Heart right ventricle (tissue), 16 donors: ENCODE measurements at regions not wholly inside any gene's neighbourhood (a gene's known extent, or its start where the extent isn't known, plus 50 kb on each side); places are given as distances from the start of the nearest gene placed in this dataset.

ENCODE experiments used
- ATAC-seq, 8 donors: fragments of 200-7000 bp; cut with Tn5 transposase; one replicate each; pipeline ENCODE4 v1.9.1; 2020; ENCODE audit warnings: mild to moderate bottlenecking in 8 of 8, moderate library complexity in 8 of 8, moderate number of reproducible peaks in 1 of 8
- DNase-seq, 2 donors: peaks; one replicate each; pipeline ENCODE4 v3.0.0-alpha.2; 2020
- H3K27ac ChIP-seq, 10 donors: fragments of 200-600 bp; sonication (generic) in 2 of 10; one replicate each; pipeline versions ENCODE4 v1.5.0 to v1.8.0; 2020 to 2022; ENCODE audit warnings: mild to moderate bottlenecking in 3 of 10
- H3K27me3 ChIP-seq, 7 donors: fragments of 200-600 bp; one replicate each; pipeline ENCODE4 v1.8.0; 2021 to 2022; ENCODE audit warnings: mild to moderate bottlenecking in 2 of 7
- H3K36me3 ChIP-seq, 9 donors: fragments of 200-600 bp; sonication (generic) in 1 of 9; one replicate each; pipeline versions ENCODE4 v1.5.0 to v1.8.0; 2020 to 2022; ENCODE audit warnings: mild to moderate bottlenecking in 2 of 9
- H3K4me1 ChIP-seq, 9 donors: fragments of 200-600 bp; sonication (generic) in 1 of 9; one replicate each; pipeline versions ENCODE4 v1.5.0 to v1.8.0; 2020 to 2022; ENCODE audit warnings: mild to moderate bottlenecking in 4 of 9
- H3K4me3 ChIP-seq, 10 donors: fragments of 200-600 bp; sonication (generic) in 2 of 10; one replicate each; pipeline versions ENCODE4 v1.5.0 to v1.8.0; 2020 to 2022; ENCODE audit warnings: mild to moderate bottlenecking in 7 of 10, moderate library complexity in 2 of 10
- H3K9me3 ChIP-seq, 11 donors: fragments of 200-600 bp in 10 of 11; sonication (generic) in 2 of 11; one replicate each; pipeline versions ENCODE4 v1.5.0 to v1.8.0; 2013 to 2022; ENCODE audit warnings: mild to moderate bottlenecking in 2 of 11, control low read depth in 1 of 11, moderate library complexity in 1 of 11
- WGBS, 2 donors: extraction: QIAGEN DNeasy Blood & Tissue Kit; methylation state at CpG; one replicate each; pipeline ENCODE4 v1.1.7; 2013; ENCODE audit warnings: inconsistent platforms in 1 of 2; 5-methylcytosine and 5-hydroxymethylcytosine counted together
- intact Hi-C, 10 donors: fragments of 100-400 bp; cut with DNase I; formaldehyde crosslinking; loops; one replicate each; pipeline versions ENCODE4 v1.11.1 to v1.14.2; 2022
- TF ChIP-seq, protein P1 (sequence below), 9 donors: fragments of 200-600 bp; sonication (generic) in 2 of 9; IDR thresholded peaks; one replicate each; pipeline versions ENCODE4 v1.5.0 to v1.8.0; 2021 to 2022; ENCODE audit warnings: antibody characterized with exemption in 9 of 9, mild to moderate bottlenecking in 5 of 9, moderate library complexity in 1 of 9
- donor health status: Arrhythmogenic right ventricular cardiomyopathy.
- donor health status: ischemic (EF 13 %, LVEDD 7.1; RV severe dilation, severe dysfunction).
- donor health status: healthy with polysubstance abuse.
- donor health status: DM: no; HTN: yes; CAD: no.
- donor health status: DM: no; HTN: no; CAD: no.
- donor health status: ischemic (EF 25% LVEDD 6.9; RV normal size, moderate dysfunction).
- donor health status: ischemic (EF 25% LVEDD 5.7; RV mildly dilated, moderate dysfunction).
- donor health status: healthy.
- donor health status: DM: yes; HTN: yes; CAD: no.
- donor health status: Ischemic cardiomyopathy.
- donor health status: ischemic (EF 35%, LVEDD 5.7; RV mildly dilated, moderate dysfunction).
- donor health status: nonischemic (EF 11% LVEDD 7.7; RV severe dilation, severe dysfunction).
- donor health status: DM: yes; HTN: yes; CAD: no.
- donor health status: PGD.
- donor health status: ischemic (EF 29% LVEDD 5.4; RV normal size, mild dysfunction).
- donor health status: nonischemic (EF 23%, LVEDD 6.1; RV moderate dilation, normal function).

DNA sequence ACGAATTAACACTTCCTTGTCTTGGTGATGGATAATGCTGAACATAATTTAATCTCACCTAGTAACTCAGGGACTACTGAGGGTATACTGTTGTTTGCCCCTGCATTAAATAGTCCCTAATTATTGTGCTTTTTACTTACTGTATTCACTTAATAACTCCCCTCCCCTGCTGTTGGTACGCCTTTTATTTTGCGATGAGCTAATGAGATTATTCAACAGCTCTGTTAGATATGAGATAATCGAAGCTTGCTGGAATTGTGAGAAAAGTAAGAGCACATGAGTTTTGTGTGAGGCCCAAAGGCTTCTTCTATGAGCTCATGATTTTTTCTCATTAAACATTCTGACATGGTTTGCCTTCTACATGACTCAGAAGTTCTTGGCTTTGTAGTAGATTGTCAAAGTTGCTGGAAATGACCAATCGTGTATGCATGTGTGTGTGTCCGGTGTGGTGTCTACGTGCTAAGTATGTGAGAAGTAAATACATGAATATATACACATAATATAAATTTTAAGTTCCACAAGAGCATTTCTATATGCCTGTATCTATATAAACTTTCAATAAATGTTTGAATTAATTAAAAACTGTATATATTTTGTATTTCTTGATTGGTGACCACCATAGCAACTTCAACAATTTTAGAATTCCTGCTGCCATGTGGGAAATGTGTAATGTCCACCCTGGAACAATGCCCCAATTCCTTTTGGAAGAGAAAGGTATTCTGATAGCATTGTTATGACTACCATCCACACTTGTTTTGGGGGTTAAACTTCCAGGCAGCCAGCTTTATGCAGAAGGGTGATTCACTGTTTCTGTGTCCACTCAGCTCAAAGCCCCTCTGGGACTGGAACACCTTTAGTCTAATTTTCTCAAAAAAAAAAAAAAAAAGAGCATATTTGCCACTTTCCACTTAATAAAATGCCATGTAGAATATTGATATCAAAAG is 106.2 kb downstream of the SAMD9 start:
- Histone ChIP-seq H3K4me1 (peaks cover 0 to 32% (median 17%) of the 10 kb centered on the region in 9 donors), H3K9me3 (no peaks in the 10 kb centered on the region), H3K27ac (peak overlapping the region in 1 of 10 donors; percentile 21), H3K27me3 (no peaks in the 10 kb centered on the region), H3K4me3 (no peak overlapping the region), H3K36me3 (no peaks in the 10 kb centered on the region)
- DNase-seq = no peak
- TF ChIP-seq, protein P1, sequence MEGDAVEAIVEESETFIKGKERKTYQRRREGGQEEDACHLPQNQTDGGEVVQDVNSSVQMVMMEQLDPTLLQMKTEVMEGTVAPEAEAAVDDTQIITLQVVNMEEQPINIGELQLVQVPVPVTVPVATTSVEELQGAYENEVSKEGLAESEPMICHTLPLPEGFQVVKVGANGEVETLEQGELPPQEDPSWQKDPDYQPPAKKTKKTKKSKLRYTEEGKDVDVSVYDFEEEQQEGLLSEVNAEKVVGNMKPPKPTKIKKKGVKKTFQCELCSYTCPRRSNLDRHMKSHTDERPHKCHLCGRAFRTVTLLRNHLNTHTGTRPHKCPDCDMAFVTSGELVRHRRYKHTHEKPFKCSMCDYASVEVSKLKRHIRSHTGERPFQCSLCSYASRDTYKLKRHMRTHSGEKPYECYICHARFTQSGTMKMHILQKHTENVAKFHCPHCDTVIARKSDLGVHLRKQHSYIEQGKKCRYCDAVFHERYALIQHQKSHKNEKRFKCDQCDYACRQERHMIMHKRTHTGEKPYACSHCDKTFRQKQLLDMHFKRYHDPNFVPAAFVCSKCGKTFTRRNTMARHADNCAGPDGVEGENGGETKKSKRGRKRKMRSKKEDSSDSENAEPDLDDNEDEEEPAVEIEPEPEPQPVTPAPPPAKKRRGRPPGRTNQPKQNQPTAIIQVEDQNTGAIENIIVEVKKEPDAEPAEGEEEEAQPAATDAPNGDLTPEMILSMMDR (IDR thresholded peaks at IDR 0.05) = no peak
- no peak for ATAC-seq
- 74 to 75% methylated on average over 7 of the region's 7 CpGs for WGBS, 2 donors
- intact Hi-C loops = no loop called here

DNA sequence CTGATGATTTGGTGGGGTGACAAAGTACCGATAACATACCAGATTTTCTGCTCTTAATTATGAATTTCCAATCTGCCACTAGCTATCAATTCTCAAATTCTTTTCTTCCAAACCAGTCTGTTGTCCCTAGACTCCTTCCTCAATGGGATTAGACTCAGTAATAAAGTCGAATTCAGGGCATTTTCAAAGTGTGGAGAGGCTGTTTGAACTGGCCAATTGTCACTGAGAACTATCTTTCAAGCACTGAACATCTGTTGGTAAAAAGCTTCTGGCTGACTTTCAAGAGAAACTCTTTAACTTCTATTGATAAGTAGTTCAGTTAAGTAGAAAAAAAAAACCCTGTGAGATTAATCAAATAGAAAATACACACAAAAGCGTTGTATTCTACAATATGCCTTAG is 108.9 kb downstream of the SAMD9 start:
- Histone ChIP-seq H3K27ac (no peak overlapping the region), H3K27me3 (no peaks in the 10 kb centered on the region), H3K4me1 (peaks cover 0 to 4% (median 0%) of the 10 kb centered on the region in 9 donors), H3K36me3 (no peaks in the 10 kb centered on the region), H3K9me3 (no peaks in the 10 kb centered on the region), H3K4me3 (no peak overlapping the region)
- WGBS, 2 donors = 68 to 70% methylated on average over 3 of the region's 3 CpGs
- no peak for ATAC-seq
- no peak for DNase-seq
- intact Hi-C loops = no loop called here
- TF ChIP-seq, protein P1 (IDR thresholded peaks at IDR 0.05) = no peak

DNA sequence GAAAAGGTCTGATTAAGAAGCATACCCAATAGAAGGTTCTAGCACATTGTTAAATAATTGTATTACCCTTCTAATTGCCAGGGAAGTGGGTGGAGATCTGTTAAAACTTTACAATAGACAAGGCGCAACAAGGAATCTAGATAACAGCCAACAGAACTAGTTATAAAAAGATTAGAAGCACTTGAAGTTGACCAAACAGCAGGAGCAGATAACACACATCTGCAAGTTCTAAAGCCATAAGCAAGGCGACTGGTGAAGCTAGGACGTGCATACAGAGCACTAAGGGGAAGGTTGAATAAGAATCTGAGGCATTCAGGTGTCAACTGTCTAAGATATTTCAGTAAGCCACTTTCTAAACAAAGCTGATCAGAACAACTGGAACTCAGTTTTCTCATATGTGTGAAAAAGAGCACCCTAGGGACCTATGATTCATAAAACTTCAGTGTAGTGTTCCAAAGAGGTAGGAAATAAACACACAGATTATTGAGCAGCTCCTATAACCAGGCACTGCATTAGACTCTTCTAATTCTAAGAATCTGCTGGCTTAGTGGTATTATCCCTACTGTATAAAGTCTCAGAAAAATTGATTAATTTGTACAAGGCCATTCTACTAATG is 111.2 kb downstream of the SAMD9 start:
- peaks cover 0 to 3% (median 0%) of the 10 kb centered on the region in 9 donors for H3K4me1 ChIP-seq
- no peak overlapping the region for H3K27ac ChIP-seq
- no peak for ATAC-seq
- H3K27me3 ChIP-seq = peaks cover 0 to 5% (median 0%) of the 10 kb centered on the region in 7 donors
- WGBS, 2 donors = 68% methylated on average over 3 of the region's 3 CpGs
- TF ChIP-seq, protein P1 (IDR thresholded peaks at IDR 0.05) = no peak
- intact Hi-C loops = no loop called here
- no peaks in the 10 kb centered on the region for H3K9me3 ChIP-seq
- no peak for DNase-seq
- no peaks in the 10 kb centered on the region for H3K36me3 ChIP-seq
- no peak overlapping the region for H3K4me3 ChIP-seq

DNA sequence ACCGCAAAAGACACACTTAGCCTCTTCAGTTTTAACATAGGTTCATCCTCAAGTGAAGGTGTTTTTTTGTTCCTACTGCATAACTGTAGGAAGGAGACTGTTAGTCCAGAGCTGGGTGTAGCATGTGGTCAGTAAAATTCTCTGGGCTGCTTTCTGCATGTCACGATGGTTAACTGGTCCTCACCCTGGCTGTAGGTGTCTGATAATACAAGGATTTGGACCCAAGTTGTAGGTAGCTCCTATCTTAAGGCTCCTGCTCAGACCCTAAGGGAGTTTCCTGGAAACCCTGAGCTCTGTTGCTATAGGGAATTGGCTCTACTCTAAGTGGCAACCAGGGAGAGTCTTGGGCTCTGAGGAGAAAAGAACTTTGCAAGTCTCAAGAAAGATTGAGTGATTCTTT is 112.9 kb downstream of the SAMD9 start:
- Histone ChIP-seq H3K27ac (no peak overlapping the region), H3K27me3 (peaks cover 0 to 8% (median 0%) of the 10 kb centered on the region in 7 donors), H3K4me1 (peaks cover 0 to 3% (median 0%) of the 10 kb centered on the region in 9 donors), H3K36me3 (no peaks in the 10 kb centered on the region), H3K9me3 (no peaks in the 10 kb centered on the region), H3K4me3 (no peak overlapping the region)
- intact Hi-C loops = no loop called here
- WGBS, 2 donors = 95 to 98% methylated on average over 2 of the region's 2 CpGs
- DNase-seq (no peak), ATAC-seq (no peak)
- TF ChIP-seq, protein P1 (IDR thresholded peaks at IDR 0.05) = no peak
